ENCODE measurements at regions not wholly inside any gene's neighbourhood (a gene's known extent, or its start where the extent isn't known, plus 50 kb on each side); places are given as distances from the start of the nearest gene placed in this dataset.

- Histone ChIP-seq H3K4me1 (ENCODE audit: low read length) (no peaks in the 10 kb centered on the region), H3K36me3 (replicated peaks; ENCODE audit: insufficient read depth, low read length) (no peaks in the 10 kb centered on the region), H3K4me3 (ENCODE audit: low read length) (no peak overlapping the region), H4K20me1 (ENCODE audit: insufficient read depth, low read length) (no peaks in the 10 kb centered on the region), H3K9me2 (replicated peaks; ENCODE audit: insufficient read depth, low read length) (no peaks in the 10 kb centered on the region), H3K27me3 (replicated peaks; ENCODE audit: insufficient read depth, low read length) (no peaks in the 10 kb centered on the region), H3F3A (ENCODE audit: insufficient read depth, low read length) (no peaks in the 10 kb centered on the region), H3K4me2 (ENCODE audit: low read depth, low read length) (no peak overlapping the region), H3K9ac (ENCODE audit: low read length) (no peak overlapping the region), H3K9me3 (replicated peaks; ENCODE audit: insufficient read depth, low read length) (no peaks in the 10 kb centered on the region), H2AFZ (ENCODE audit: low read length) (no peak overlapping the region), H3K27ac (ENCODE audit: low read length) (no peak overlapping the region), H3K79me2 (ENCODE audit: low read length) (no peaks in the 10 kb centered on the region)
- no peak for DNase-seq
- TF ChIP-seq EZH2phosphoT487 (IDR thresholded peaks at IDR 0.05; ENCODE audit: low read length) (no peak), EZH2 (optimal IDR thresholded peaks at IDR 0.05; ENCODE audit: low read depth, low read length) (no peak), CTCF (IDR thresholded peaks at IDR 0.05; ENCODE audit: low read length) (no peak)
Observed at GRCh38 chr2:128556633-128557032, 238.0 kb upstream of the HS6ST1 start.

- TF ChIP-seq EZH2 (optimal IDR thresholded peaks at IDR 0.05; ENCODE audit: low read depth, low read length) (no peak), CTCF (IDR thresholded peaks at IDR 0.05; ENCODE audit: low read length) (no peak), EZH2phosphoT487 (IDR thresholded peaks at IDR 0.05; ENCODE audit: low read length) (no peak)
- Histone ChIP-seq H3K9me3 (replicated peaks; ENCODE audit: insufficient read depth, low read length) (no peaks in the 10 kb centered on the region), H3K4me3 (ENCODE audit: low read length) (no peak overlapping the region), H3F3A (ENCODE audit: insufficient read depth, low read length) (no peaks in the 10 kb centered on the region), H3K36me3 (replicated peaks; ENCODE audit: insufficient read depth, low read length) (no peaks in the 10 kb centered on the region), H3K4me1 (ENCODE audit: low read length) (no peaks in the 10 kb centered on the region), H3K9ac (ENCODE audit: low read length) (no peak overlapping the region), H3K9me2 (replicated peaks; ENCODE audit: insufficient read depth, low read length) (no peaks in the 10 kb centered on the region), H3K27me3 (replicated peaks; ENCODE audit: insufficient read depth, low read length) (no peaks in the 10 kb centered on the region), H2AFZ (ENCODE audit: low read length) (no peak overlapping the region), H3K79me2 (ENCODE audit: low read length) (no peaks in the 10 kb centered on the region), H3K27ac (ENCODE audit: low read length) (no peak overlapping the region), H3K4me2 (ENCODE audit: low read depth, low read length) (no peak overlapping the region), H4K20me1 (ENCODE audit: insufficient read depth, low read length) (no peaks in the 10 kb centered on the region)
- DNase-seq = no peak
Observed at GRCh38 chr2:128557069-128557468, 238.4 kb upstream of the HS6ST1 start.

- Histone ChIP-seq H3K79me2 (ENCODE audit: low read length) (no peaks in the 10 kb centered on the region), H3K27ac (ENCODE audit: low read length) (no peak overlapping the region), H3K9ac (ENCODE audit: low read length) (no peak overlapping the region), H3K9me3 (replicated peaks; ENCODE audit: insufficient read depth, low read length) (no peaks in the 10 kb centered on the region), H3K4me3 (ENCODE audit: low read length) (no peak overlapping the region), H2AFZ (ENCODE audit: low read length) (no peak overlapping the region), H3K27me3 (replicated peaks; ENCODE audit: insufficient read depth, low read length) (no peaks in the 10 kb centered on the region), H3K4me2 (ENCODE audit: low read depth, low read length) (no peak overlapping the region), H3F3A (ENCODE audit: insufficient read depth, low read length) (no peaks in the 10 kb centered on the region), H3K4me1 (ENCODE audit: low read length) (no peaks in the 10 kb centered on the region), H3K36me3 (replicated peaks; ENCODE audit: insufficient read depth, low read length) (no peaks in the 10 kb centered on the region), H4K20me1 (ENCODE audit: insufficient read depth, low read length) (no peaks in the 10 kb centered on the region), H3K9me2 (replicated peaks; ENCODE audit: insufficient read depth, low read length) (no peaks in the 10 kb centered on the region)
- no peak for DNase-seq
- no peak for TF ChIP-seq EZH2phosphoT487 (IDR thresholded peaks at IDR 0.05; ENCODE audit: low read length)
- no peak for TF ChIP-seq CTCF (IDR thresholded peaks at IDR 0.05; ENCODE audit: low read length)
Observed at GRCh38 chr2:128557831-128558241, 239.2 kb upstream of the HS6ST1 start.
